ENCODE measurements at regions not wholly inside any gene's neighbourhood (a gene's known extent, or its start where the extent isn't known, plus 50 kb on each side); places are given as distances from the start of the nearest gene placed in this dataset.

DNA sequence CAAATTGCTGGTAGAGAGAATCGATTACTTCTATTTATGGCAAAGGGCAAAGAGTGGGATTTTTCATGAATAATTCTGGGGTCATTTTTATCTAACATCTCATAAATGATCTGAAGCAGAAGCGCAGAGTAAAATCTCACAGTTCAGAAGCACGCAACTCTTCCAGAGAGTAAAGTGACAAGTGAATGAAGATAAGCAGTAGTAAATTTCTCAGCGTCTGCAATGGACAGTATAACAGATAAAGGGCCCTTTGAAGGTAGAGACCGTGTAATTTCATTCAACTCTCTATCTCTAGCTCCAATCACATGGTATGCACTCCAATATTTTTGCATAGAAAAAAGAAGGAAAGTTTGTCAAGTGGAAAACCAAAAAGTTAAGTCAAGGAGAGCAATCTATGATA is 521.1 kb upstream of the NECTIN3 start:
- Histone ChIP-seq H3K4me2 (no peak overlapping the region), H3K27ac (no peak overlapping the region), H3K79me2 (ENCODE audit: insufficient read depth, low read depth) (no peaks in the 10 kb centered on the region), H3K4me1 (ENCODE audit: low read depth, poor library complexity, severe bottlenecking) (no peaks in the 10 kb centered on the region), H3K9ac (no peak overlapping the region), H3K4me3 (IDR thresholded peaks at IDR 0.05; ENCODE audit: insufficient read depth, low read depth, low read length) (no peak overlapping the region), H4K20me1 (ENCODE audit: insufficient read depth) (no peaks in the 10 kb centered on the region), H2AFZ (ENCODE audit: low read depth) (no peak overlapping the region), H3K27me3 (ENCODE audit: insufficient read depth, low read depth) (no peaks in the 10 kb centered on the region), H3K36me3 (ENCODE audit: insufficient read depth) (no peaks in the 10 kb centered on the region; the same call in 1 of the 2 replicates)
- TF ChIP-seq CTCF (conservative IDR thresholded peaks at IDR 0.05; ENCODE audit: low read depth, low read length) = no peak

DNA sequence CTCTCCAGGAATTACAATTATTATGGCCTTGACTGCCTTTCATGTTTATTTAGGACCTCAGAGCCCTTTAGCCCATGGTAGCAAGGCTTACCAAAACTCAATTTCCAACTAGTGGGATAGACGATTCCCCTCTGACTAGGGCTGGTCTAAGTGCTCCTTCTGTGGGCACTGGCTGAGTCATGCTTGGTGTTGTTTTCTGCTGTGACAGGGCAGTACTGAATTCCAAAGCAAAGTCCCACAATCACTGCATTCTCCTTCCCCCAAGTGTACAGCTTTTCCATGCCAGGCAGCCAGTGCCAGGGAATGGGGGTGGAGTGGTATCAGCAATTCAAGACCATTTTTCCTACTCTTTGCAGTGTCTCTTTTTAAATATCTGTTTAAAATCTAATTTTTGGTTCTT is 509.0 kb upstream of the NECTIN3 start:
- Histone ChIP-seq H4K20me1 (ENCODE audit: insufficient read depth) (no peaks in the 10 kb centered on the region), H3K4me1 (ENCODE audit: low read depth, poor library complexity, severe bottlenecking) (peaks cover 6% of the 10 kb centered on the region), H3K4me3 (IDR thresholded peaks at IDR 0.05; ENCODE audit: insufficient read depth, low read depth, low read length) (no peak overlapping the region), H2AFZ (ENCODE audit: low read depth) (no peak overlapping the region), H3K27me3 (ENCODE audit: insufficient read depth, low read depth) (no peaks in the 10 kb centered on the region), H3K4me2 (no peak overlapping the region), H3K9ac (no peak overlapping the region), H3K36me3 (ENCODE audit: insufficient read depth) (no peaks in the 10 kb centered on the region), H3K27ac (no peak overlapping the region), H3K79me2 (ENCODE audit: insufficient read depth, low read depth) (no peaks in the 10 kb centered on the region)
- TF ChIP-seq CTCF (conservative IDR thresholded peaks at IDR 0.05; ENCODE audit: low read depth, low read length) = no peak

GRCh38 chr3:110564674-110565073 is 506.9 kb upstream of the NECTIN3 start:
- Histone ChIP-seq H3K4me3 (IDR thresholded peaks at IDR 0.05; ENCODE audit: insufficient read depth, low read depth, low read length) (no peak overlapping the region), H3K36me3 (ENCODE audit: insufficient read depth) (no peaks in the 10 kb centered on the region), H3K27ac (no peak overlapping the region), H4K20me1 (ENCODE audit: insufficient read depth) (no peaks in the 10 kb centered on the region), H3K27me3 (ENCODE audit: insufficient read depth, low read depth) (no peaks in the 10 kb centered on the region), H3K4me1 (ENCODE audit: low read depth, poor library complexity, severe bottlenecking) (peaks cover 20% of the 10 kb centered on the region), H3K4me2 (no peak overlapping the region), H3K9ac (no peak overlapping the region), H2AFZ (ENCODE audit: low read depth) (no peak overlapping the region), H3K79me2 (ENCODE audit: insufficient read depth, low read depth) (no peaks in the 10 kb centered on the region)
- no peak for TF ChIP-seq CTCF (conservative IDR thresholded peaks at IDR 0.05; ENCODE audit: low read depth, low read length)

GRCh38 chr3:110567029-110567428 is 504.6 kb upstream of the NECTIN3 start:
- H3K27ac ChIP-seq = no peak overlapping the region
- no peak for TF ChIP-seq CTCF (conservative IDR thresholded peaks at IDR 0.05; ENCODE audit: low read depth, low read length)
- no peak overlapping the region for H2AFZ ChIP-seq (ENCODE audit: low read depth)
- peaks cover 20% of the 10 kb centered on the region for H3K4me1 ChIP-seq (ENCODE audit: low read depth, poor library complexity, severe bottlenecking)
- no peaks in the 10 kb centered on the region for H3K36me3 ChIP-seq (ENCODE audit: insufficient read depth)
- no peaks in the 10 kb centered on the region for H3K79me2 ChIP-seq (ENCODE audit: insufficient read depth, low read depth)
- no peak overlapping the region for H3K4me3 ChIP-seq (IDR thresholded peaks at IDR 0.05; ENCODE audit: insufficient read depth, low read depth, low read length)
- no peaks in the 10 kb centered on the region for H3K27me3 ChIP-seq (ENCODE audit: insufficient read depth, low read depth)
- H4K20me1 ChIP-seq (ENCODE audit: insufficient read depth) = no peaks in the 10 kb centered on the region
- no peak overlapping the region for H3K4me2 ChIP-seq
- no peak overlapping the region for H3K9ac ChIP-seq
